K562 (cell line): ENCODE measurements at regions not wholly inside any gene's neighbourhood (a gene's known extent, or its start where the extent isn't known, plus 50 kb on each side); places are given as distances from the start of the nearest gene placed in this dataset.

Experiments used
- ATAC-seq: fragments of 200-7000 bp; cut with Tn5 transposase; 3 replicates; pipeline ENCODE4 v1.9.1; 2020; ENCODE audit warnings: moderate library complexity
- BruUV-seq: library from RNA; stranded (reverse); fragments of 400-500 nt; replicated peaks from 2 replicates; lab custom pipeline; 2021; lab: Mats Ljungman, UMichigan
- CTCF ChIA-PET: fragments of 300-600 bp; formaldehyde crosslinking; extraction: SDS; loops from one replicate; lab custom pipeline; 2021; ENCODE audit warnings: low intra/inter-chr PET ratio; lab: Yijun Ruan, JAX
- POLR2A ChIA-PET: fragments of 300-600, 350-650 bp; sonication (Branson Sonifier 250); formaldehyde crosslinking; extraction: SDS; loops from one replicate; lab custom pipeline; 2021; ENCODE audit warnings: antibody characterized with exemption, inconsistent platforms; lab: Yijun Ruan, JAX
- DNase-seq, 4 experiments: peaks; one replicate each; pipeline versions ENCODE4 v3.0.0 to v3.0.0-alpha.2; 2011 to 2018; ENCODE audit warnings: low spot score in 3 of 4, mixed read lengths in 3 of 4; ENCODE audit errors: extremely low read depth in 1 of 4
- FAIRE-seq: peaks from 2 replicates; lab custom pipeline; 2011; peaks lifted over from hg19 to GRCh38; lab: Jason Lieb, UNC
- H2AFZ ChIP-seq: 2 replicates; pipeline ENCODE4 v1.6.0; 2011; ENCODE audit warnings: low read depth, low read length, control low read depth, inconsistent platforms
- H3K27ac ChIP-seq: fragments of 200-600 bp; 3 replicates; pipeline ENCODE4 v1.8.0; 2011; ENCODE audit warnings: low read depth, mild to moderate bottlenecking, control low read depth, inconsistent platforms, low read length, moderate library complexity, mixed read lengths; ENCODE audit errors: extremely low read depth
- H3K27me3 ChIP-seq, 2 experiments: fragments of 300-600 bp in 1 of 2; 2 replicates in 1 of 2; 3 replicates in 1 of 2; pipeline versions ENCODE4 v1.6.0 to v1.8.0; 2011; ENCODE audit warnings: inconsistent platforms in 2 of 2, low read length in 2 of 2, mild to moderate bottlenecking in 1 of 2, mixed read lengths in 1 of 2, moderate library complexity in 1 of 2; ENCODE audit not compliant: control insufficient read depth in 2 of 2, insufficient read depth in 2 of 2
- H3K36me3 ChIP-seq: fragments of 300-600 bp; 3 replicates; pipeline ENCODE4 v1.8.0; 2011; ENCODE audit warnings: mild to moderate bottlenecking, low read length, inconsistent platforms; ENCODE audit not compliant: control insufficient read depth, insufficient read depth
- H3K4me1 ChIP-seq, 2 experiments: fragments of 200-600 bp in 1 of 2; replicated peaks in 1 of 2; 2 replicates in 1 of 2; 3 replicates in 1 of 2; pipeline versions ENCODE4 v1.5.1 to v1.8.0; 2011; ENCODE audit warnings: inconsistent platforms in 2 of 2, low read length in 2 of 2, mild to moderate bottlenecking in 1 of 2, mixed read lengths in 1 of 2, moderate library complexity in 1 of 2; ENCODE audit not compliant: control insufficient read depth in 2 of 2, insufficient read depth in 2 of 2
- H3K4me2 ChIP-seq: 2 replicates; pipeline ENCODE4 v1.6.1; 2011; ENCODE audit warnings: low read length, control low read depth, inconsistent platforms, mixed read lengths; ENCODE audit not compliant: insufficient read depth
- H3K4me3 ChIP-seq: fragments of 200-600 bp; sonication (generic), shearing (Covaris generic); 2 replicates; pipeline ENCODE4 v1.5.1; 2016; ENCODE audit warnings: control low read depth, inconsistent platforms
- H3K79me2 ChIP-seq: fragments of 200-600 bp; 3 replicates; pipeline ENCODE4 v1.8.0; 2011; ENCODE audit warnings: low read length, inconsistent platforms; ENCODE audit not compliant: control insufficient read depth, insufficient read depth
- H3K9ac ChIP-seq, 2 experiments: 2 replicates each; pipeline versions ENCODE4 v1.6.0 to v1.6.1; 2011; ENCODE audit warnings: low read depth in 2 of 2, low read length in 2 of 2, control low read depth in 1 of 2, inconsistent platforms in 1 of 2, mild to moderate bottlenecking in 1 of 2, mixed read lengths in 1 of 2; ENCODE audit not compliant: insufficient read depth in 1 of 2
- H3K9me1 ChIP-seq: one replicate; pipeline ENCODE4 v1.6.0; 2011; ENCODE audit warnings: inconsistent platforms, mild to moderate bottlenecking, low read length, moderate library complexity; ENCODE audit not compliant: control insufficient read depth, insufficient read depth
- H3K9me3 ChIP-seq: replicated peaks from 2 replicates; pipeline ENCODE4 v1.5.1; 2011; ENCODE audit warnings: low read depth, low read length, inconsistent platforms; ENCODE audit not compliant: control insufficient read depth, insufficient read depth
- H4K20me1 ChIP-seq: replicated peaks from 2 replicates; pipeline ENCODE4 v1.6.1; 2011; ENCODE audit warnings: low read length, inconsistent platforms, mixed read lengths; ENCODE audit not compliant: control insufficient read depth, insufficient read depth
- CBX8 ChIP-seq: fragments of 200-600 bp; sonication (generic); IDR thresholded peaks from 2 replicates; pipeline ENCODE4 v1.6.1; 2012; ENCODE audit warnings: borderline replicate concordance, mixed run types, low read depth, mild to moderate bottlenecking, moderate library complexity, mixed read lengths, low read length, control low read depth, inconsistent platforms; ENCODE audit not compliant: poor library complexity, severe bottlenecking; ENCODE audit errors: extremely low read depth
- EZH2 ChIP-seq: IDR thresholded peaks from 2 replicates; pipeline ENCODE4 v1.6.1; 2012; ENCODE audit warnings: low read depth, mild to moderate bottlenecking, inconsistent platforms, low read length, borderline replicate concordance
- MAFK ChIP-seq: IDR thresholded peaks from 2 replicates; pipeline ENCODE4 v1.6.1; 2011; ENCODE audit warnings: low read length, improper control_type of control experiment
- NR3C1 ChIP-seq: sonication (generic); formaldehyde crosslinking; IDR thresholded peaks from 2 replicates; pipeline ENCODE4 v1.8.1; 2022; ENCODE audit warnings: missing genetic modification reagents
- PURB ChIP-seq: sonication (generic); formaldehyde crosslinking; IDR thresholded peaks from 2 replicates; pipeline ENCODE4 v1.9.0; 2021; ENCODE audit warnings: low read depth, mild to moderate bottlenecking, missing genetic modification reagents
- RERE ChIP-seq: sonication (generic); formaldehyde crosslinking; IDR thresholded peaks from 2 replicates; pipeline ENCODE4 v1.8.0; 2023; ENCODE audit warnings: missing genetic modification reagents, mild to moderate bottlenecking, borderline replicate concordance
- TRIM25 ChIP-seq: fragments of 450-650 bp; IDR thresholded peaks from 2 replicates; pipeline ENCODE4 v1.7.0; 2016; ENCODE audit warnings: borderline replicate concordance
- TRIM28 ChIP-seq: fragments of 450-650 bp; IDR thresholded peaks from 2 replicates; pipeline ENCODE4 v1.6.1; 2017
- ZNF133 ChIP-seq: fragments of 250-450 bp; sonication (Bioruptor Pico); IDR thresholded peaks from 2 replicates; pipeline ENCODE4 v1.4.0; 2020; ENCODE audit warnings: mild to moderate bottlenecking
- ZNF507 ChIP-seq: conservative IDR thresholded peaks from 2 replicates; pipeline ENCODE4 v1.6.1; 2017; ENCODE audit warnings: missing genetic modification characterization, missing compliant biosample characterization
- WGBS: fragments of 100-300 bp; shearing (Covaris generic); methylation state at CpG from one replicate; pipeline ENCODE4 v1.1.6; 2016; ENCODE audit warnings: low coverage, mixed read lengths; ENCODE audit not compliant: insufficient coverage; ENCODE audit errors: missing lambda C conversion rate; 5-methylcytosine and 5-hydroxymethylcytosine counted together
- in situ Hi-C: fragments of 300-500 bp; cut with MboI; formaldehyde crosslinking; loops from 4 replicates; pipeline ENCODE4 v1.15.0; 2018; ENCODE audit warnings: inconsistent platforms, mixed read lengths
- intact Hi-C: fragments of 100-400 bp; cut with micrococcal nuclease; formaldehyde crosslinking; loops from 2 replicates; pipeline ENCODE4 v1.14.2; 2022
- TF ChIP-seq, protein P1 (sequence below): IDR thresholded peaks from 3 replicates; pipeline ENCODE4 v1.6.1; 2011; ENCODE audit warnings: borderline replicate concordance, mild to moderate bottlenecking, moderate library complexity; ENCODE audit not compliant: insufficient read length; ENCODE audit errors: extremely low read depth
- TF ChIP-seq, protein P2 (sequence below): fragments of 250-450 bp; sonication (Bioruptor Pico); IDR thresholded peaks from 2 replicates; pipeline ENCODE4 v1.5.0; 2021

DNA sequence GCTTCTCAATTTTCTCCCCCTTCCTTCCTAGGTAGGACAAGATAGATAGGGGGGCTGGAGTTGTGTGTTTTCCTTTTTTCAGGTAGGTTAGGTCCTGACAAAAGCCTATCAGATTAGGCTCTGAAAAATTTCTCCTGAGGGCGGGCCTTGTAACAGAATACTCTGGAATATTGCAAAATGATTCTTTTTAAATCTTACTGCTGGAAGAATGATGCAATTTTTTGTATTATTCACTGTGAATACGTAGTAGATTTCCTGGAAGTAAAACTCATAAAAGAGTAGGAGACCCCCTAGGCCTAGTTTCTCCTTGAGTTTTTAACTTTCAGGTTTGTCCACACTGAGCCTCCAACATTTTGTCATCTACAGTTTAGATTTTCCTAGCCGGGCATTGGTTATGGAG, 1701.8 kb downstream of the EFNA5 start:
- DNase-seq (no peak), FAIRE-seq (no peak), ATAC-seq (no peak)
- POLR2A ChIA-PET = no interaction called here
- Histone ChIP-seq H3K27me3 (no peaks in the 10 kb centered on the region), H3K4me3 (no peak overlapping the region), H3K4me1 (no peaks in the 10 kb centered on the region), H3K79me2 (no peaks in the 10 kb centered on the region), H3K9ac (no peak overlapping the region), H3K27ac (no peak overlapping the region), H3K36me3 (no peaks in the 10 kb centered on the region), H3K9me1 (no peaks in the 10 kb centered on the region), H2AFZ (no peak overlapping the region), H3K9me3 (no peaks in the 10 kb centered on the region), H3K4me2 (no peak overlapping the region), H4K20me1 (no peaks in the 10 kb centered on the region)
- CTCF ChIA-PET = no interaction called here
- in situ Hi-C loops = no loop called here
- no TSS peak for BruUV-seq
- 4% methylated on average over 2 of the region's 3 CpGs for WGBS
- intact Hi-C loops = no loop called here
- no peak for TF ChIP-seq TRIM28
- TF ChIP-seq CBX8 = no peak
- TF ChIP-seq EZH2 = no peak
- TF ChIP-seq, protein P1, sequence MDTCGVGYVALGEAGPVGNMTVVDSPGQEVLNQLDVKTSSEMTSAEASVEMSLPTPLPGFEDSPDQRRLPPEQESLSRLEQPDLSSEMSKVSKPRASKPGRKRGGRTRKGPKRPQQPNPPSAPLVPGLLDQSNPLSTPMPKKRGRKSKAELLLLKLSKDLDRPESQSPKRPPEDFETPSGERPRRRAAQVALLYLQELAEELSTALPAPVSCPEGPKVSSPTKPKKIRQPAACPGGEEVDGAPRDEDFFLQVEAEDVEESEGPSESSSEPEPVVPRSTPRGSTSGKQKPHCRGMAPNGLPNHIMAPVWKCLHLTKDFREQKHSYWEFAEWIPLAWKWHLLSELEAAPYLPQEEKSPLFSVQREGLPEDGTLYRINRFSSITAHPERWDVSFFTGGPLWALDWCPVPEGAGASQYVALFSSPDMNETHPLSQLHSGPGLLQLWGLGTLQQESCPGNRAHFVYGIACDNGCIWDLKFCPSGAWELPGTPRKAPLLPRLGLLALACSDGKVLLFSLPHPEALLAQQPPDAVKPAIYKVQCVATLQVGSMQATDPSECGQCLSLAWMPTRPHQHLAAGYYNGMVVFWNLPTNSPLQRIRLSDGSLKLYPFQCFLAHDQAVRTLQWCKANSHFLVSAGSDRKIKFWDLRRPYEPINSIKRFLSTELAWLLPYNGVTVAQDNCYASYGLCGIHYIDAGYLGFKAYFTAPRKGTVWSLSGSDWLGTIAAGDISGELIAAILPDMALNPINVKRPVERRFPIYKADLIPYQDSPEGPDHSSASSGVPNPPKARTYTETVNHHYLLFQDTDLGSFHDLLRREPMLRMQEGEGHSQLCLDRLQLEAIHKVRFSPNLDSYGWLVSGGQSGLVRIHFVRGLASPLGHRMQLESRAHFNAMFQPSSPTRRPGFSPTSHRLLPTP = no peak
- no peak for TF ChIP-seq PURB (CRISPR knock-in tag)
- no peak for TF ChIP-seq NR3C1 (CRISPR knock-in tag)
- TF ChIP-seq ZNF507 (tag) = no peak
- TF ChIP-seq RERE (CRISPR knock-in tag) = no peak
- TF ChIP-seq ZNF133 (CRISPR knock-in tag) = no peak
- TF ChIP-seq, protein P2, sequence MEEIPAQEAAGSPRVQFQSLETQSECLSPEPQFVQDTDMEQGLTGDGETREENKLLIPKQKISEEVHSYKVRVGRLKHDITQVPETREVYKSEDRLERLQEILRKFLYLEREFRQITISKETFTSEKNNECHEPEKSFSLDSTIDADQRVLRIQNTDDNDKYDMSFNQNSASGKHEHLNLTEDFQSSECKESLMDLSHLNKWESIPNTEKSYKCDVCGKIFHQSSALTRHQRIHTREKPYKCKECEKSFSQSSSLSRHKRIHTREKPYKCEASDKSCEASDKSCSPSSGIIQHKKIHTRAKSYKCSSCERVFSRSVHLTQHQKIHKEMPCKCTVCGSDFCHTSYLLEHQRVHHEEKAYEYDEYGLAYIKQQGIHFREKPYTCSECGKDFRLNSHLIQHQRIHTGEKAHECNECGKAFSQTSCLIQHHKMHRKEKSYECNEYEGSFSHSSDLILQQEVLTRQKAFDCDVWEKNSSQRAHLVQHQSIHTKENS (CRISPR knock-in tag) = no peak
- TF ChIP-seq MAFK = no peak
- no peak for TF ChIP-seq TRIM25
